ENCODE measurements at regions not wholly inside any gene's neighbourhood (a gene's known extent, or its start where the extent isn't known, plus 50 kb on each side); places are given as distances from the start of the nearest gene placed in this dataset.

DNA sequence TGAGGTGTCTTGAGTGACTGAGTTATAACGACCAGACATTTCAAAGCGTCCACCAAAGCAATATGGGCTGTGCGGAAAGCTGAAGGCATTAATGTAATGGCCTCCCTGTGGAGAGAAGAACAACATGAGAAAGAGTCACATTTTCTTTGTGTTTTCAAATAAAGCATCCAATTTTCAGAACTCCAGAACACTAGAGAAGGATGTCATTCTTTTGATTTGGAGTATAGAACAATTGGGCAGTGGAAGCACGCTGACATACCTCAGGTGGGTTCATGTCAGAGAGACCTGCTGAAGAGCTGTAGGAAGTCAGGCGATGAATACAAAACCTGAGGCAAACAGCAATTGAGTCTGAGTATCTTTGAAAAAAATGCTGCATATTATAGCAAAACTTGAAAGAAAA, 556.5 kb downstream of the GABRG2 start:
- no peaks in the 10 kb centered on the region for H3K27me3 ChIP-seq
- no peaks in the 10 kb centered on the region for H3K4me1 ChIP-seq (ENCODE audit: control insufficient read depth in 1 of 2, insufficient read depth in 1 of 2, low read depth in 1 of 2, low read length in 1 of 2)
- TF ChIP-seq, protein P1, sequence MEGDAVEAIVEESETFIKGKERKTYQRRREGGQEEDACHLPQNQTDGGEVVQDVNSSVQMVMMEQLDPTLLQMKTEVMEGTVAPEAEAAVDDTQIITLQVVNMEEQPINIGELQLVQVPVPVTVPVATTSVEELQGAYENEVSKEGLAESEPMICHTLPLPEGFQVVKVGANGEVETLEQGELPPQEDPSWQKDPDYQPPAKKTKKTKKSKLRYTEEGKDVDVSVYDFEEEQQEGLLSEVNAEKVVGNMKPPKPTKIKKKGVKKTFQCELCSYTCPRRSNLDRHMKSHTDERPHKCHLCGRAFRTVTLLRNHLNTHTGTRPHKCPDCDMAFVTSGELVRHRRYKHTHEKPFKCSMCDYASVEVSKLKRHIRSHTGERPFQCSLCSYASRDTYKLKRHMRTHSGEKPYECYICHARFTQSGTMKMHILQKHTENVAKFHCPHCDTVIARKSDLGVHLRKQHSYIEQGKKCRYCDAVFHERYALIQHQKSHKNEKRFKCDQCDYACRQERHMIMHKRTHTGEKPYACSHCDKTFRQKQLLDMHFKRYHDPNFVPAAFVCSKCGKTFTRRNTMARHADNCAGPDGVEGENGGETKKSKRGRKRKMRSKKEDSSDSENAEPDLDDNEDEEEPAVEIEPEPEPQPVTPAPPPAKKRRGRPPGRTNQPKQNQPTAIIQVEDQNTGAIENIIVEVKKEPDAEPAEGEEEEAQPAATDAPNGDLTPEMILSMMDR (IDR thresholded peaks at IDR 0.05): no peak
- H3K9me3 ChIP-seq: no peaks in the 10 kb centered on the region
- H3K4me3 ChIP-seq (ENCODE audit: low read depth in 1 of 2, low read length in 1 of 2): no peak overlapping the region
- no peak overlapping the region for H3K27ac ChIP-seq
- no peaks in the 10 kb centered on the region for H3K36me3 ChIP-seq

DNA sequence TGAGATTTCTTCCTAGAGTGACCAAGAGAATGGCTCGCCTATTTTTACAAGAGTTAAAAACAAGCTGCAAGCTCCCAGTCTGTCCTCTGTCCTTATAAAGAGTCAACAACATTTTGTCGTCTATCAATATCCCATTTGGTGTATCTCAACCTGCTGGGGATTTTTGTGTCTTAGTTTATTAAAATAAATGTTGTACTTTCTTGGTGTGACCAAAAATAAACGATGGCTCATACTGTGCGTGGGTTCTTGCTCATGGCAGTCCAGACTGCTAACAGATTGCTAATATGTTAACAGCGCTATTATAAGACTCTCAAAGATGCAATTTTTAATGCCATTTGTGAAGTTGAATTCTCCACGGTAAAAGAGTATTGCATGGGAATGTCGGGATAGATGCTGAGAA, 569.9 kb downstream of the GABRG2 start:
- H3K27me3 ChIP-seq: no peaks in the 10 kb centered on the region
- TF ChIP-seq, protein P1 (IDR thresholded peaks at IDR 0.05): no peak
- H3K36me3 ChIP-seq: no peaks in the 10 kb centered on the region
- H3K9me3 ChIP-seq: no peaks in the 10 kb centered on the region
- H3K4me3 ChIP-seq (ENCODE audit: low read depth in 1 of 2, low read length in 1 of 2): no peak overlapping the region
- no peak overlapping the region for H3K27ac ChIP-seq
- no peaks in the 10 kb centered on the region for H3K4me1 ChIP-seq (ENCODE audit: control insufficient read depth in 1 of 2, insufficient read depth in 1 of 2, low read depth in 1 of 2, low read length in 1 of 2)

DNA sequence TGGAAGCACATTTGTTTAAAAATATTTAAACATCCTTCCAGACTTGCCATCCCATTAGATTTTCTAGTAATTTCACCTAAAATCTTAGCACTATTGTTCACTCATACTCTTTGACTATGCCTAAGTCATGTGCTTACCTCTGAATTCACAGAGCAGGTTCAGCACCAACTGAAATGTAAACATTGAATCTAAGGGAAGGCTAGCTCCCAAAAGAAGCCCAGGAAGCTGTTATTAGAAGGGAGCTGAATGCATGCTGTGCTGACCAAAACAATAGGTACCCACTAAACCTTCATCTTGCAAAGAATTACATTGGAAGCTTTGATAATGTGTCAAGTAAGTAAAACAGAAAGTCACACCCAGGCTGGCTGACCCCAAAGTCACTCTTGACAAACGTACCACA, 571.3 kb downstream of the GABRG2 start:
- H3K27me3 ChIP-seq: no peaks in the 10 kb centered on the region
- H3K4me3 ChIP-seq (ENCODE audit: low read depth in 1 of 2, low read length in 1 of 2): no peak overlapping the region
- no peaks in the 10 kb centered on the region for H3K9me3 ChIP-seq
- H3K36me3 ChIP-seq: no peaks in the 10 kb centered on the region
- no peaks in the 10 kb centered on the region for H3K4me1 ChIP-seq (ENCODE audit: control insufficient read depth in 1 of 2, insufficient read depth in 1 of 2, low read depth in 1 of 2, low read length in 1 of 2)
- no peak overlapping the region for H3K27ac ChIP-seq
- TF ChIP-seq, protein P1 (IDR thresholded peaks at IDR 0.05): no peak

DNA sequence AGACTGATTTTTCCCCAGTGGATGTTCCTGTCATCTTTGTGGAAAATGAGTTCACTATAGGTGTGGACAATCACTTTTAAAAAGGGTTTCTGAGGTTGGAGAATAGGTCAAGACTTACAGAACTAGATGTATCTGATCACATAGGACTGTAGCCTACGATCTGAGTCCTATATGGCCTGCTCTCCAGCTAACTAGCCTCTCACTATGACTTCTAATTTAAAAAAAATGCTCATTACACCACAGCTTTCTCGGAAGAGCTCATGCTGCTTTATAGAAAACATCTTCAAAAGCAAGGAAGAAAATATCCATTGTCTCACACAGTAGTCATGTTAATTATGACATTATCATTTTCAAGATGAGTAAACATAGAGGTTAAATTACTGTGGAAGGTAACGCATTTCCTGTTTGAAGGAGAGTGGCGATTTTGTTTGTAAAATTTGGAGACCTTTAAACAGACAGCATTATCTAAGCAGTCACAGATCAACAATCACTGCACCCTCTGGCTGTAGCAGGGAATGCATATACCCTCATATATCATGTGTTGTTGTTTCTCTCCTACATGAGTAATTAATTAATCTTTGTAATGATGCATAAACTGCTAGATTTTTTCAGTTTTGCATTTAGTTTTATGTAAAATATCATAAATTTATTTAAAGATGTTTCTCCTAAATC, 573.7 kb downstream of the GABRG2 start:
- TF ChIP-seq, protein P1 (IDR thresholded peaks at IDR 0.05): no peak
- no peaks in the 10 kb centered on the region for H3K36me3 ChIP-seq
- H3K4me1 ChIP-seq (ENCODE audit: control insufficient read depth in 1 of 2, insufficient read depth in 1 of 2, low read depth in 1 of 2, low read length in 1 of 2): no peaks in the 10 kb centered on the region
- no peak overlapping the region for H3K27ac ChIP-seq
- H3K4me3 ChIP-seq (ENCODE audit: low read depth in 1 of 2, low read length in 1 of 2): no peak overlapping the region
- H3K9me3 ChIP-seq: no peaks in the 10 kb centered on the region
- no peaks in the 10 kb centered on the region for H3K27me3 ChIP-seq

DNA sequence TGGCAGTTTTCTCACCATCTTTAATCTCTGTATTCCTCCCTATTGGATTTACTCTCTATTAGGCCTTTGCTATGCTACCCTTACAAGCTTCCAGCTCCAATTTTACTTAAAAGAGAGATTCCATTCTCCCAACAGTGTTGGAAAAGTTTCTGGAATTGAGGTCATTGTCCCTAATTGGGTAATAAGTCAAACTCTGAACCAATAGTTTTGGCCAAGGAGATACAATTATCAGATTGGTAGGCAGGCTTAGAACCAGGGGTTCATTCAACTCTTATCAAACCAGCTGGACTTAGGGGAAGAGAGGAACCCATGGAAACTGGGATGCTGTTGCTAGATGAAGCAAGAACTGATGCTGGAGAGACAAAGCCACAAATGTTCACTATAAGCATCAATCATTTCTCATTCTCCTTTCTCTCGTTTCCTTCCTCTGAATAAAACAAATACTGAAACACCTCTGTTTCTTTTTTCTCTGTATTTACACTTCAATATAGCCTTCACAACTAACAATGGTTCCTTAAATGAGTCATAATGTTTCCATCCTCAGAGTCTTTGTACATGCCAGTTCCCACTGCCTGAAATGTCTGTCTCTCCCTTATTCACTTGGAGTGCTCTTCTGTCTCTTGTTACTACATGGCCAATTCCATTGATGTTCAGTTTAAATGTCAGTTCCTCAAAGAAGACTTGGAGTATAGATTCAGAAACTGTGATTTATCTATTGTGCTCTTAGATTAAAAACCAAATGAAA, 587.3 kb downstream of the GABRG2 start:
- Histone ChIP-seq H3K4me1 (ENCODE audit: control insufficient read depth in 1 of 2, insufficient read depth in 1 of 2, low read depth in 1 of 2, low read length in 1 of 2) (no peaks in the 10 kb centered on the region), H3K27ac (no peak overlapping the region)
- TF ChIP-seq, protein P1 (IDR thresholded peaks at IDR 0.05): no peak

More for the DNA sequence above, 587.3 kb downstream of the GABRG2 start:
- no peaks in the 10 kb centered on the region for H3K27me3 ChIP-seq
- H3K36me3 ChIP-seq: no peaks in the 10 kb centered on the region
- no peaks in the 10 kb centered on the region for H3K9me3 ChIP-seq
- no peak overlapping the region for H3K4me3 ChIP-seq (ENCODE audit: low read depth in 1 of 2, low read length in 1 of 2)

Data from neutrophil (primary cell).